ENCODE measurements at regions not wholly inside any gene's neighbourhood (a gene's known extent, or its start where the extent isn't known, plus 50 kb on each side); places are given as distances from the start of the nearest gene placed in this dataset.
"Not testable (repeated sequence)": the region's sequence is repeated elsewhere in the genome, so short reads cannot be mapped to it uniquely, and the experiment has no call there.

- not testable (repeated sequence) for H3K4me1 ChIP-seq (ENCODE audit: control insufficient read depth, low read depth, low read length); H3K27ac ChIP-seq (ENCODE audit: low read length); H3K9ac ChIP-seq (ENCODE audit: low read length); H3K36me3 ChIP-seq (ENCODE audit: control insufficient read depth, low read depth, low read length); H3K4me3 ChIP-seq (ENCODE audit: low read length); H3K9me3 ChIP-seq (ENCODE audit: control insufficient read depth, low read depth, low read length); H3K27me3 ChIP-seq (ENCODE audit: control insufficient read depth, insufficient read depth, low read length)
These were observed 758.3 kb upstream of the NXPH2 start for GRCh38 chr2:139538332-139539020.

- Histone ChIP-seq H3K36me3 (ENCODE audit: control insufficient read depth, low read depth, low read length) (no peaks in the 10 kb centered on the region), H3K4me3 (ENCODE audit: low read length) (no peak overlapping the region), H3K27ac (ENCODE audit: low read length) (no peak overlapping the region), H3K9me3 (ENCODE audit: control insufficient read depth, low read depth, low read length) (no peaks in the 10 kb centered on the region), H3K4me1 (ENCODE audit: control insufficient read depth, low read depth, low read length) (peaks cover 6% of the 10 kb centered on the region), H3K27me3 (ENCODE audit: control insufficient read depth, insufficient read depth, low read length) (no peaks in the 10 kb centered on the region), H3K9ac (ENCODE audit: low read length) (no peak overlapping the region)
These were observed 748.9 kb upstream of the NXPH2 start for GRCh38 chr2:139529080-139529479.

GRCh38 chr2:139526781-139527180 lies 746.6 kb upstream of the NXPH2 start:
- Histone ChIP-seq H3K9me3 (ENCODE audit: control insufficient read depth, low read depth, low read length) (no peaks in the 10 kb centered on the region), H3K27ac (ENCODE audit: low read length) (no peak overlapping the region), H3K4me1 (ENCODE audit: control insufficient read depth, low read depth, low read length) (peaks cover 6% of the 10 kb centered on the region), H3K4me3 (ENCODE audit: low read length) (no peak overlapping the region), H3K27me3 (ENCODE audit: control insufficient read depth, insufficient read depth, low read length) (no peaks in the 10 kb centered on the region), H3K36me3 (ENCODE audit: control insufficient read depth, low read depth, low read length) (no peaks in the 10 kb centered on the region), H3K9ac (ENCODE audit: low read length) (no peak overlapping the region)

- H3K9me3 ChIP-seq (ENCODE audit: control insufficient read depth, low read depth, low read length) = no peaks in the 10 kb centered on the region
- H3K9ac ChIP-seq (ENCODE audit: low read length) = no peak overlapping the region
- no peaks in the 10 kb centered on the region for H3K36me3 ChIP-seq (ENCODE audit: control insufficient read depth, low read depth, low read length)
- H3K27ac ChIP-seq (ENCODE audit: low read length) = no peak overlapping the region
- H3K4me3 ChIP-seq (ENCODE audit: low read length) = no peak overlapping the region
- no peaks in the 10 kb centered on the region for H3K27me3 ChIP-seq (ENCODE audit: control insufficient read depth, insufficient read depth, low read length)
- H3K4me1 ChIP-seq (ENCODE audit: control insufficient read depth, low read depth, low read length) = no peaks in the 10 kb centered on the region
These were observed 738.1 kb upstream of the NXPH2 start for GRCh38 chr2:139518321-139518720.

GRCh38 chr2:139514951-139515350 lies 734.8 kb upstream of the NXPH2 start:
- H3K9ac ChIP-seq (ENCODE audit: low read length) = no peak overlapping the region
- no peaks in the 10 kb centered on the region for H3K36me3 ChIP-seq (ENCODE audit: control insufficient read depth, low read depth, low read length)
- H3K27me3 ChIP-seq (ENCODE audit: control insufficient read depth, insufficient read depth, low read length) = no peaks in the 10 kb centered on the region
- H3K27ac ChIP-seq (ENCODE audit: low read length) = no peak overlapping the region
- H3K9me3 ChIP-seq (ENCODE audit: control insufficient read depth, low read depth, low read length) = no peaks in the 10 kb centered on the region
- H3K4me1 ChIP-seq (ENCODE audit: control insufficient read depth, low read depth, low read length) = no peaks in the 10 kb centered on the region
- no peak overlapping the region for H3K4me3 ChIP-seq (ENCODE audit: low read length)

GRCh38 chr2:139495851-139496250 lies 715.7 kb upstream of the NXPH2 start:
- Histone ChIP-seq H3K4me1 (ENCODE audit: control insufficient read depth, low read depth, low read length) (no peaks in the 10 kb centered on the region), H3K36me3 (ENCODE audit: control insufficient read depth, low read depth, low read length) (no peaks in the 10 kb centered on the region), H3K27ac (ENCODE audit: low read length) (no peak overlapping the region), H3K9me3 (ENCODE audit: control insufficient read depth, low read depth, low read length) (peaks cover 3% of the 10 kb centered on the region), H3K9ac (ENCODE audit: low read length) (no peak overlapping the region), H3K4me3 (ENCODE audit: low read length) (no peak overlapping the region), H3K27me3 (ENCODE audit: control insufficient read depth, insufficient read depth, low read length) (no peaks in the 10 kb centered on the region)

- Histone ChIP-seq H3K27me3 (ENCODE audit: control insufficient read depth, insufficient read depth, low read length) (no peaks in the 10 kb centered on the region), H3K9ac (ENCODE audit: low read length) (no peak overlapping the region), H3K4me3 (ENCODE audit: low read length) (no peak overlapping the region), H3K4me1 (ENCODE audit: control insufficient read depth, low read depth, low read length) (no peaks in the 10 kb centered on the region), H3K36me3 (ENCODE audit: control insufficient read depth, low read depth, low read length) (no peaks in the 10 kb centered on the region), H3K9me3 (ENCODE audit: control insufficient read depth, low read depth, low read length) (peaks cover 5% of the 10 kb centered on the region), H3K27ac (ENCODE audit: low read length) (no peak overlapping the region)
These were observed 712.0 kb upstream of the NXPH2 start for GRCh38 chr2:139492131-139492680.

- Histone ChIP-seq H3K36me3 (ENCODE audit: control insufficient read depth, low read depth, low read length) (no peaks in the 10 kb centered on the region), H3K27ac (ENCODE audit: low read length) (no peak overlapping the region), H3K9ac (ENCODE audit: low read length) (no peak overlapping the region), H3K9me3 (ENCODE audit: control insufficient read depth, low read depth, low read length) (no peaks in the 10 kb centered on the region), H3K27me3 (ENCODE audit: control insufficient read depth, insufficient read depth, low read length) (no peaks in the 10 kb centered on the region), H3K4me3 (ENCODE audit: low read length) (no peak overlapping the region), H3K4me1 (ENCODE audit: control insufficient read depth, low read depth, low read length) (peaks cover 21% of the 10 kb centered on the region)
These were observed 700.0 kb upstream of the NXPH2 start for GRCh38 chr2:139480161-139480650.

- no peak overlapping the region for H3K27ac ChIP-seq (ENCODE audit: low read length)
- H3K27me3 ChIP-seq (ENCODE audit: control insufficient read depth, insufficient read depth, low read length) = no peaks in the 10 kb centered on the region
- no peaks in the 10 kb centered on the region for H3K9me3 ChIP-seq (ENCODE audit: control insufficient read depth, low read depth, low read length)
- no peak overlapping the region for H3K9ac ChIP-seq (ENCODE audit: low read length)
- H3K36me3 ChIP-seq (ENCODE audit: control insufficient read depth, low read depth, low read length) = no peaks in the 10 kb centered on the region
- no peak overlapping the region for H3K4me3 ChIP-seq (ENCODE audit: low read length)
- peaks cover 15% of the 10 kb centered on the region for H3K4me1 ChIP-seq (ENCODE audit: control insufficient read depth, low read depth, low read length)
These were observed 698.1 kb upstream of the NXPH2 start for GRCh38 chr2:139478165-139478914.

GRCh38 chr2:139477618-139478017 lies 697.4 kb upstream of the NXPH2 start:
- no peaks in the 10 kb centered on the region for H3K27me3 ChIP-seq (ENCODE audit: control insufficient read depth, insufficient read depth, low read length)
- no peak overlapping the region for H3K4me3 ChIP-seq (ENCODE audit: low read length)
- H3K27ac ChIP-seq (ENCODE audit: low read length) = no peak overlapping the region
- H3K4me1 ChIP-seq (ENCODE audit: control insufficient read depth, low read depth, low read length) = peaks cover 15% of the 10 kb centered on the region
- H3K9ac ChIP-seq (ENCODE audit: low read length) = no peak overlapping the region
- H3K9me3 ChIP-seq (ENCODE audit: control insufficient read depth, low read depth, low read length) = no peaks in the 10 kb centered on the region
- H3K36me3 ChIP-seq (ENCODE audit: control insufficient read depth, low read depth, low read length) = no peaks in the 10 kb centered on the region

- no peak overlapping the region for H3K27ac ChIP-seq (ENCODE audit: low read length)
- H3K4me3 ChIP-seq (ENCODE audit: low read length) = no peak overlapping the region
- H3K4me1 ChIP-seq (ENCODE audit: control insufficient read depth, low read depth, low read length) = peaks cover 3% of the 10 kb centered on the region
- no peak overlapping the region for H3K9ac ChIP-seq (ENCODE audit: low read length)
- no peaks in the 10 kb centered on the region for H3K9me3 ChIP-seq (ENCODE audit: control insufficient read depth, low read depth, low read length)
- H3K27me3 ChIP-seq (ENCODE audit: control insufficient read depth, insufficient read depth, low read length) = no peaks in the 10 kb centered on the region
- no peaks in the 10 kb centered on the region for H3K36me3 ChIP-seq (ENCODE audit: control insufficient read depth, low read depth, low read length)
These were observed 689.8 kb upstream of the NXPH2 start for GRCh38 chr2:139469985-139470384.
